Muscle of leg (tissue), 3 donors: ENCODE measurements at regions not wholly inside any gene's neighbourhood (a gene's known extent, or its start where the extent isn't known, plus 50 kb on each side); places are given as distances from the start of the nearest gene placed in this dataset.
"Not testable (repeated sequence)": the region's sequence is repeated elsewhere in the genome, so short reads cannot be mapped to it uniquely, and the experiment has no call there.

ENCODE experiments used
- DNase-seq: peaks from one replicate; pipeline ENCODE4 v3.0.0; 2013
- H3K27ac ChIP-seq: one replicate; pipeline ENCODE4 v1.5.1; 2013; ENCODE audit warnings: mild to moderate bottlenecking, low read length, control low read depth
- H3K27me3 ChIP-seq: one replicate; pipeline ENCODE4 v1.6.1; 2013; ENCODE audit warnings: low read length; ENCODE audit not compliant: control insufficient read depth, insufficient read depth
- H3K36me3 ChIP-seq: one replicate; pipeline ENCODE4 v1.6.1; 2013; ENCODE audit warnings: low read length; ENCODE audit not compliant: control insufficient read depth, insufficient read depth
- H3K4me1 ChIP-seq: one replicate; pipeline ENCODE4 v1.6.1; 2013; ENCODE audit warnings: low read length; ENCODE audit not compliant: control insufficient read depth, insufficient read depth
- H3K4me3 ChIP-seq: one replicate; pipeline ENCODE4 v1.5.1; 2013; ENCODE audit warnings: low read length, control low read depth
- H3K9me3 ChIP-seq: replicated peaks from 2 replicates; pipeline ENCODE4 v1.6.1; 2013; ENCODE audit warnings: low read depth, low read length; ENCODE audit not compliant: control insufficient read depth
- WGBS: methylation state at CpG from one replicate; pipeline ENCODE4 v1.1.5; 2013; ENCODE audit warnings: missing lambda C conversion rate; ENCODE audit not compliant: insufficient coverage; 5-methylcytosine and 5-hydroxymethylcytosine counted together

- DNase-seq, result no peak
- H3K4me1 ChIP-seq, result no peaks in the 10 kb centered on the region
- H3K27me3 ChIP-seq, result no peaks in the 10 kb centered on the region
- H3K27ac ChIP-seq, result no peak overlapping the region
- no peak overlapping the region for H3K4me3 ChIP-seq
- no peaks in the 10 kb centered on the region for H3K36me3 ChIP-seq
- H3K9me3 ChIP-seq, result no peaks in the 10 kb centered on the region
Measured at GRCh38 chr7:125241548-125241947, 311.9 kb upstream of the POT1 start.

- no peak for DNase-seq
- H3K4me1 ChIP-seq, result no peaks in the 10 kb centered on the region
- no peak overlapping the region for H3K27ac ChIP-seq
- H3K27me3 ChIP-seq, result no peaks in the 10 kb centered on the region
- no peaks in the 10 kb centered on the region for H3K36me3 ChIP-seq
- no peak overlapping the region for H3K4me3 ChIP-seq
- WGBS, result no CpG with 5 or more reads among the region's 1 CpG
- H3K9me3 ChIP-seq, result no peaks in the 10 kb centered on the region
Measured at GRCh38 chr7:125222596-125222995, 293.0 kb upstream of the POT1 start.

GRCh38 chr7:125218076-125218475, 288.5 kb upstream of the POT1 start:
- H3K4me3 ChIP-seq, result no peak overlapping the region
- H3K36me3 ChIP-seq, result no peaks in the 10 kb centered on the region
- no peaks in the 10 kb centered on the region for H3K4me1 ChIP-seq
- no peaks in the 10 kb centered on the region for H3K27me3 ChIP-seq
- WGBS, result no CpG with 5 or more reads among the region's 2 CpGs
- no peaks in the 10 kb centered on the region for H3K9me3 ChIP-seq
- no peak overlapping the region for H3K27ac ChIP-seq
- no peak for DNase-seq

GRCh38 chr7:125201002-125201401, 271.4 kb upstream of the POT1 start:
- H3K36me3 ChIP-seq, result no peaks in the 10 kb centered on the region
- no peak overlapping the region for H3K4me3 ChIP-seq
- H3K27ac ChIP-seq, result no peak overlapping the region
- H3K4me1 ChIP-seq, result no peaks in the 10 kb centered on the region
- no CpG with 5 or more reads among the region's 4 CpGs for WGBS
- DNase-seq, result no peak
- H3K9me3 ChIP-seq, result no peaks in the 10 kb centered on the region
- H3K27me3 ChIP-seq, result no peaks in the 10 kb centered on the region

GRCh38 chr7:125197731-125198393, 268.2 kb upstream of the POT1 start:
- Histone ChIP-seq H3K4me1 (no peaks in the 10 kb centered on the region), H3K9me3 (no peaks in the 10 kb centered on the region), H3K36me3 (no peaks in the 10 kb centered on the region), H3K27ac (no peak overlapping the region), H3K4me3 (no peak overlapping the region), H3K27me3 (no peaks in the 10 kb centered on the region)
- DNase-seq, result no peak
- no CpG with 5 or more reads among the region's 6 CpGs for WGBS

- no CpG with 5 or more reads among the region's 1 CpG for WGBS
- no peaks in the 10 kb centered on the region for H3K36me3 ChIP-seq
- H3K9me3 ChIP-seq, result no peaks in the 10 kb centered on the region
- H3K4me3 ChIP-seq, result no peak overlapping the region
- no peaks in the 10 kb centered on the region for H3K27me3 ChIP-seq
- no peaks in the 10 kb centered on the region for H3K4me1 ChIP-seq
- H3K27ac ChIP-seq, result no peak overlapping the region
- no peak for DNase-seq
Measured at GRCh38 chr7:125195156-125195555, 265.5 kb upstream of the POT1 start.

GRCh38 chr7:125193263-125193662, 263.6 kb upstream of the POT1 start:
- no peak for DNase-seq
- Histone ChIP-seq H3K27ac (no peak overlapping the region), H3K9me3 (no peaks in the 10 kb centered on the region), H3K4me3 (no peak overlapping the region), H3K4me1 (no peaks in the 10 kb centered on the region), H3K27me3 (no peaks in the 10 kb centered on the region), H3K36me3 (no peaks in the 10 kb centered on the region)
- WGBS, result 80% methylated on average over 1 of the region's 2 CpGs

- no peak for DNase-seq
- Histone ChIP-seq H3K4me3 (no peak overlapping the region), H3K27ac (no peak overlapping the region), H3K27me3 (no peaks in the 10 kb centered on the region), H3K36me3 (no peaks in the 10 kb centered on the region), H3K9me3 (peaks cover 3% of the 10 kb centered on the region), H3K4me1 (no peaks in the 10 kb centered on the region)
- no CpG with 5 or more reads among the region's 1 CpG for WGBS
Measured at GRCh38 chr7:125184801-125185200, 255.2 kb upstream of the POT1 start.

GRCh38 chr7:125181569-125182267, 252.1 kb upstream of the POT1 start:
- not testable (repeated sequence) for H3K27ac ChIP-seq, H3K9me3 ChIP-seq, DNase-seq, H3K4me3 ChIP-seq, H3K4me1 ChIP-seq, H3K36me3 ChIP-seq, H3K27me3 ChIP-seq
- WGBS, result 85% methylated on average over 13 of the region's 26 CpGs

- Histone ChIP-seq H3K27ac (no peak overlapping the region), H3K4me1 (no peaks in the 10 kb centered on the region), H3K27me3 (no peaks in the 10 kb centered on the region), H3K36me3 (no peaks in the 10 kb centered on the region), H3K4me3 (no peak overlapping the region), H3K9me3 (no peaks in the 10 kb centered on the region)
- WGBS, result no CpG with 5 or more reads among the region's 2 CpGs
- DNase-seq, result no peak
Measured at GRCh38 chr7:125173571-125173970, 243.9 kb upstream of the POT1 start.
